NOMO-1 treated with dmso at 0.1 percent for 144 hours (cell line): ENCODE measurements at regions not wholly inside any gene's neighbourhood (a gene's known extent, or its start where the extent isn't known, plus 50 kb on each side); places are given as distances from the start of the nearest gene placed in this dataset.

ENCODE experiments used
- DNase-seq: peaks from one replicate; lab custom pipeline; 2025; ENCODE audit not compliant: unreplicated experiment; lab: John Stamatoyannopoulos, UW

- no peak for DNase-seq
These were observed 886.8 kb upstream of the SEMA6A start for GRCh38 chr5:117461403-117461802.

- DNase-seq = no peak
These were observed 883.0 kb upstream of the SEMA6A start for GRCh38 chr5:117457656-117458055.

- DNase-seq = no peak
These were observed 882.3 kb upstream of the SEMA6A start for GRCh38 chr5:117456866-117457470.

- DNase-seq = no peak
These were observed 880.9 kb upstream of the SEMA6A start for GRCh38 chr5:117455236-117456233.

- DNase-seq = peak; percentile 1
These were observed 880.1 kb upstream of the SEMA6A start for GRCh38 chr5:117454716-117455212.

GRCh38 chr5:117436846-117437245, 862.2 kb upstream of the SEMA6A start:
- no peak for DNase-seq

- DNase-seq = no peak
These were observed 860.6 kb upstream of the SEMA6A start for GRCh38 chr5:117435203-117435602.

- DNase-seq = no peak
These were observed 859.6 kb upstream of the SEMA6A start for GRCh38 chr5:117434254-117434653.

GRCh38 chr5:117433818-117434217, 859.2 kb upstream of the SEMA6A start:
- DNase-seq = no peak

GRCh38 chr5:117431091-117431490, 856.5 kb upstream of the SEMA6A start:
- no peak for DNase-seq

GRCh38 chr5:117425163-117425562, 850.5 kb upstream of the SEMA6A start:
- DNase-seq = no peak

GRCh38 chr5:117424559-117424958, 849.9 kb upstream of the SEMA6A start:
- no peak for DNase-seq

GRCh38 chr5:117417501-117417900, 842.9 kb upstream of the SEMA6A start:
- no peak for DNase-seq

GRCh38 chr5:117414926-117415325, 840.3 kb upstream of the SEMA6A start:
- DNase-seq = no peak

GRCh38 chr5:117411701-117412100, 837.1 kb upstream of the SEMA6A start:
- DNase-seq = no peak

- no peak for DNase-seq
These were observed 830.6 kb upstream of the SEMA6A start for GRCh38 chr5:117405197-117405596.

GRCh38 chr5:117394506-117395157, 820.0 kb upstream of the SEMA6A start:
- no peak for DNase-seq

- no peak for DNase-seq
These were observed 818.5 kb upstream of the SEMA6A start for GRCh38 chr5:117393125-117393524.

GRCh38 chr5:117380316-117380715, 805.7 kb upstream of the SEMA6A start:
- DNase-seq = no peak

- DNase-seq = no peak
These were observed 804.9 kb upstream of the SEMA6A start for GRCh38 chr5:117379521-117379920.

GRCh38 chr5:117376748-117377147, 802.1 kb upstream of the SEMA6A start:
- no peak for DNase-seq

- DNase-seq = no peak
These were observed 785.3 kb upstream of the SEMA6A start for GRCh38 chr5:117359895-117360294.
